ENCODE measurements at regions not wholly inside any gene's neighbourhood (a gene's known extent, or its start where the extent isn't known, plus 50 kb on each side); places are given as distances from the start of the nearest gene placed in this dataset.
A peak's percentile ranks its signal among the peaks of the same experiment; 100 is the strongest.

GRCh38 chr10:29760138-29760900, 125.5 kb upstream of the SVIL start:
- no peak for DNase-seq (ENCODE audit: low read depth)

- peak; percentile 20 for DNase-seq (ENCODE audit: low read depth)
Measured at GRCh38 chr10:29757551-29758297, 123.0 kb upstream of the SVIL start.

- DNase-seq (ENCODE audit: low read depth), result no peak
Measured at GRCh38 chr10:29756451-29756850, 121.7 kb upstream of the SVIL start.

GRCh38 chr10:29753283-29753682, 118.5 kb upstream of the SVIL start:
- no peak for DNase-seq (ENCODE audit: low read depth)

- DNase-seq (ENCODE audit: low read depth), result no peak
Measured at GRCh38 chr10:29751684-29752083, 116.9 kb upstream of the SVIL start.

GRCh38 chr10:29751240-29751639, 116.5 kb upstream of the SVIL start:
- DNase-seq (ENCODE audit: low read depth), result no peak

- DNase-seq (ENCODE audit: low read depth), result no peak
Measured at GRCh38 chr10:29749150-29749549, 114.4 kb upstream of the SVIL start.

GRCh38 chr10:29748109-29748650, 113.4 kb upstream of the SVIL start:
- DNase-seq (ENCODE audit: low read depth), result no peak

GRCh38 chr10:29746080-29746797, 111.5 kb upstream of the SVIL start:
- DNase-seq (ENCODE audit: low read depth), result peak; percentile 48

GRCh38 chr10:29740981-29741545, 106.3 kb upstream of the SVIL start:
- DNase-seq (ENCODE audit: low read depth), result no peak

- no peak for DNase-seq (ENCODE audit: low read depth)
Measured at GRCh38 chr10:29738341-29738740, 103.6 kb upstream of the SVIL start.

GRCh38 chr10:29737074-29737593, 102.4 kb upstream of the SVIL start:
- DNase-seq (ENCODE audit: low read depth), result no peak

- DNase-seq (ENCODE audit: low read depth), result peak; percentile 37
Measured at GRCh38 chr10:29736366-29737073, 101.7 kb upstream of the SVIL start.

GRCh38 chr10:29735628-29736365, 101.0 kb upstream of the SVIL start:
- DNase-seq (ENCODE audit: low read depth), result peak; percentile 71

- DNase-seq (ENCODE audit: low read depth), result peak; percentile 49
Measured at GRCh38 chr10:29734962-29735627, 100.3 kb upstream of the SVIL start.

- no peak for DNase-seq (ENCODE audit: low read depth)
Measured at GRCh38 chr10:29734640-29734961, 99.8 kb upstream of the SVIL start.

GRCh38 chr10:29733323-29733722, 98.6 kb upstream of the SVIL start:
- DNase-seq (ENCODE audit: low read depth), result no peak

- no peak for DNase-seq (ENCODE audit: low read depth)
Measured at GRCh38 chr10:29732918-29733317, 98.1 kb upstream of the SVIL start.

GRCh38 chr10:29731760-29732159, 97.0 kb upstream of the SVIL start:
- DNase-seq (ENCODE audit: low read depth), result no peak

Data from myocyte (in vitro differentiated cells).